HG03457 (cell line): ENCODE measurements at regions not wholly inside any gene's neighbourhood (a gene's known extent, or its start where the extent isn't known, plus 50 kb on each side); places are given as distances from the start of the nearest gene placed in this dataset.

ENCODE experiments used
- ATAC-seq: cut with Tn5 transposase; IDR thresholded peaks from one replicate; pipeline ENCODE4 v1.9.1; 2021; ENCODE audit warnings: moderate number of reproducible peaks; ENCODE audit not compliant: unreplicated experiment

- ATAC-seq, result no peak
These were observed 610.4 kb upstream of the NETO1 start for GRCh38 chr18:73478191-73478590.

- no peak for ATAC-seq
These were observed 608.2 kb upstream of the NETO1 start for GRCh38 chr18:73476031-73476430.

GRCh38 chr18:73462092-73462491 is 594.3 kb upstream of the NETO1 start:
- ATAC-seq, result no peak

GRCh38 chr18:73461780-73462059 is 593.9 kb upstream of the NETO1 start:
- no peak for ATAC-seq

- no peak for ATAC-seq
These were observed 593.4 kb upstream of the NETO1 start for GRCh38 chr18:73461038-73461779.

- no peak for ATAC-seq
These were observed 590.6 kb upstream of the NETO1 start for GRCh38 chr18:73458186-73458964.

- no peak for ATAC-seq
These were observed 588.9 kb upstream of the NETO1 start for GRCh38 chr18:73456643-73457042.

GRCh38 chr18:73452866-73453265 is 585.1 kb upstream of the NETO1 start:
- no peak for ATAC-seq

- no peak for ATAC-seq
These were observed 578.7 kb upstream of the NETO1 start for GRCh38 chr18:73446502-73446901.

GRCh38 chr18:73431620-73432019 is 563.8 kb upstream of the NETO1 start:
- no peak for ATAC-seq

GRCh38 chr18:73421010-73421409 is 553.2 kb upstream of the NETO1 start:
- ATAC-seq, result no peak

GRCh38 chr18:73419531-73419930 is 551.7 kb upstream of the NETO1 start:
- no peak for ATAC-seq

- no peak for ATAC-seq
These were observed 546.8 kb upstream of the NETO1 start for GRCh38 chr18:73414598-73414997.

- ATAC-seq, result no peak
These were observed 546.3 kb upstream of the NETO1 start for GRCh38 chr18:73414069-73414468.

GRCh38 chr18:73409242-73409641 is 541.5 kb upstream of the NETO1 start:
- no peak for ATAC-seq

- no peak for ATAC-seq
These were observed 540.7 kb upstream of the NETO1 start for GRCh38 chr18:73408469-73408868.

- ATAC-seq, result no peak
These were observed 539.7 kb upstream of the NETO1 start for GRCh38 chr18:73407506-73407905.

- no peak for ATAC-seq
These were observed 516.5 kb upstream of the NETO1 start for GRCh38 chr18:73384246-73384645.

- ATAC-seq, result no peak
These were observed 513.9 kb upstream of the NETO1 start for GRCh38 chr18:73381699-73382036.

- ATAC-seq, result no peak
These were observed 513.4 kb upstream of the NETO1 start for GRCh38 chr18:73381016-73381698.

- ATAC-seq, result no peak
These were observed 498.9 kb upstream of the NETO1 start for GRCh38 chr18:73366713-73367112.

- ATAC-seq, result no peak
These were observed 497.2 kb upstream of the NETO1 start for GRCh38 chr18:73365018-73365417.
